ENCODE measurements at regions not wholly inside any gene's neighbourhood (a gene's known extent, or its start where the extent isn't known, plus 50 kb on each side); places are given as distances from the start of the nearest gene placed in this dataset.
A peak's percentile ranks its signal among the peaks of the same experiment; 100 is the strongest.
"Not testable (repeated sequence)": the region's sequence is repeated elsewhere in the genome, so short reads cannot be mapped to it uniquely, and the experiment has no call there.

DNA sequence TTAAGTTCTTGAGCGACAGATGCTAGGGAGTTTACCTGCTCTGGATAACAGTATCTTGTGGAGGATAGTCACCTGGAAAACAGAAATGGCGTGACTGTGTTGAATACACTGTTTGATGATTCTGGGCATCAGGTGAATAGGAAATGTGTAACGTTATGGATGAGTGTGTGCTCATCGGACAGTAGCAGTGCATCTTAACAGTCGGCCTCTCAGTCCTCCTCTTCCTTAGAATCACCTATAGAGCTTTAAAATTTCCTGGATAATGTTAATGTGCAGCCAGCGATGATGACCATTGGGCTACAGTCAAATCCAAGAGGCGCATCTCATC is 217.7 kb downstream of the OR2B2 start:
- no peak overlapping the region for H3K4me3 ChIP-seq (ENCODE audit: low read depth, low read length)
- TF ChIP-seq, protein P1, sequence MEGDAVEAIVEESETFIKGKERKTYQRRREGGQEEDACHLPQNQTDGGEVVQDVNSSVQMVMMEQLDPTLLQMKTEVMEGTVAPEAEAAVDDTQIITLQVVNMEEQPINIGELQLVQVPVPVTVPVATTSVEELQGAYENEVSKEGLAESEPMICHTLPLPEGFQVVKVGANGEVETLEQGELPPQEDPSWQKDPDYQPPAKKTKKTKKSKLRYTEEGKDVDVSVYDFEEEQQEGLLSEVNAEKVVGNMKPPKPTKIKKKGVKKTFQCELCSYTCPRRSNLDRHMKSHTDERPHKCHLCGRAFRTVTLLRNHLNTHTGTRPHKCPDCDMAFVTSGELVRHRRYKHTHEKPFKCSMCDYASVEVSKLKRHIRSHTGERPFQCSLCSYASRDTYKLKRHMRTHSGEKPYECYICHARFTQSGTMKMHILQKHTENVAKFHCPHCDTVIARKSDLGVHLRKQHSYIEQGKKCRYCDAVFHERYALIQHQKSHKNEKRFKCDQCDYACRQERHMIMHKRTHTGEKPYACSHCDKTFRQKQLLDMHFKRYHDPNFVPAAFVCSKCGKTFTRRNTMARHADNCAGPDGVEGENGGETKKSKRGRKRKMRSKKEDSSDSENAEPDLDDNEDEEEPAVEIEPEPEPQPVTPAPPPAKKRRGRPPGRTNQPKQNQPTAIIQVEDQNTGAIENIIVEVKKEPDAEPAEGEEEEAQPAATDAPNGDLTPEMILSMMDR (IDR thresholded peaks at IDR 0.05; ENCODE audit: low read depth, low read length): no peak

DNA sequence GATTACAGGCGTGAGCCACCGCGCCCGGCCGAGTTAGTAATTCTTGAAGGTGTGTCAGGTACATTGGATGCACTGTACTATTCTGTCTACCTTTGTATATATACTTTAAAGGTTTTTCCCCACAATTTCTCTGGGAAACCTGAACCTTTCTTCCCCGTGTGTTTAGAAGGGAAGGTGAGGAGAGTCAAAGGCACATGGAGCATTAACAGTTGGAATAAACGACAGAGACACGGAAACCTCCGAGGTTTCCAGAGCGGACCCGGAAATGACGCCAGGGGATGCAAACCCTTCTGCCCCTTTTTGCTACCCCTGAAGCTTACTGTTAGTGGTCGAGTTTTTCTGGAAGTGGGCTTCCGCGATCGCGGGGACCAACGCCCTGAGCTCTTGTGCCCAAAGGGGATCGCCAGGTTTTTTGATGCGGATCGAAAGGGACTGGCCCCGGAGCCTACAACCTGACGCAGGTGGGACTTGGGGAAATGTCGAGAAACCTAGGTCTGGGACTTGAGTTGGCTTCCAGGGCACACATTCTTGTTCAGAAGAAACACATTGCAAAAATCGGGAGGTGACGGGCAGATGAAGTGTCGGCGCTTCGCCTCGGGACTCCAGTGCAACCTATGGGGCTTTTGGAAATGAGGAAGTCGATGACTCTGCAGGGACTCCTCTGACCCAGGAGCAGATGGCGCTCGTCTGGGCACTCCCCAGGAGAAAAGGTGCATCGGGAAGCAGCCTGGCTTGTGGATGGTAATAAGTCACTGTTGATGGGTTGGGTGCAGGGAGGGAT is 218.2 kb downstream of the OR2B2 start:
- H3K4me3 ChIP-seq (ENCODE audit: low read depth, low read length): no peak overlapping the region
- TF ChIP-seq, protein P1 (IDR thresholded peaks at IDR 0.05; ENCODE audit: low read depth, low read length): no peak

DNA sequence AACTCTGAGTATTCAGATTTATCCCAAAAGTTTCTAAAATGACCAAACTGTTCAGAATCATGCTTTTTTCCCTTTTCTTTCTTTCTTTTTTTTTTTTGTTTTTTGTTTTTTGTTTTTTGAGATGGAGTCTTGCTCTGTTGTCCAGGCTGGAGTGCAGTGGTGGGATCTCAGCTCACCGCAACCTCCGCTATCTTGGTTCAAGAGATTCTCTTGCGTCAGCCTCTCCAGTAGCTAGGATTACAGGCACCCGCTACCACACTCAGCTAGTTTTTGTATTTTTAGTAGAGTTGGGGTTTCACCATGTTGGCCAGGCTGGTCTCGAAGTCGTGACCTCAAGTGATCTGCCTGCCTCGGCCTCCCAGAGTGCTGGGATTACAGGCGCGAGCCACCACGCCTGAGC is 219.2 kb upstream of the ZNF184 start:
- H3K4me3 ChIP-seq (ENCODE audit: low read depth, low read length): not testable (repeated sequence)

DNA sequence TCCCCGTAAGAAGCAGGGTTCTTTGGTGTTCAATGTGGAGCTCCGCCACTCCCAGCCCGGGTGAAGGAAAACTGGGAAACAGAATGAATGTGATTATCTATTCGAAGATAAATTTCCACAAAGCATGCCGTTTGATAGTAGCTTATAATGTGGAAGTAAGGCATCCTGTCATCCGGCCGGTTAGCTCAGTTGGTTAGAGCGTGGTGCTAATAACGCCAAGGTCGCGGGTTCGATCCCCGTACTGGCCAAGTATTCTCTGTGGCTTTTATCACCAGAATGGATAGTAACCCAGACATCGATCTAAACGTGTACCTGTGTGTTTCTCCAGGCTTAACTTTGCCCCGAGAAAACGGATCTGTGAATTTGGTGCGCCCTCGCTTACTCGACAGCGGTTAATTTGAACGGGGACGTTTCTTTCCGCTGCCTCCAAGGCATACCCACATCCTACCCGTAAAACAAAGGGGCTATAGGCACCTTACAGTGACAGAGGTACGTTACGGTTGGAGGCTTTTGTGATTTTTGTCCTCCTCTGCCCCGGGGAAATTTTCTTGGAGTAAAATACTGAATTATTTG is 215.2 kb upstream of the ZNF184 start:
- TF ChIP-seq, protein P1 (IDR thresholded peaks at IDR 0.05; ENCODE audit: low read depth, low read length): no peak
- H3K4me3 ChIP-seq (ENCODE audit: low read depth, low read length): peak overlapping the region; percentile 75

DNA sequence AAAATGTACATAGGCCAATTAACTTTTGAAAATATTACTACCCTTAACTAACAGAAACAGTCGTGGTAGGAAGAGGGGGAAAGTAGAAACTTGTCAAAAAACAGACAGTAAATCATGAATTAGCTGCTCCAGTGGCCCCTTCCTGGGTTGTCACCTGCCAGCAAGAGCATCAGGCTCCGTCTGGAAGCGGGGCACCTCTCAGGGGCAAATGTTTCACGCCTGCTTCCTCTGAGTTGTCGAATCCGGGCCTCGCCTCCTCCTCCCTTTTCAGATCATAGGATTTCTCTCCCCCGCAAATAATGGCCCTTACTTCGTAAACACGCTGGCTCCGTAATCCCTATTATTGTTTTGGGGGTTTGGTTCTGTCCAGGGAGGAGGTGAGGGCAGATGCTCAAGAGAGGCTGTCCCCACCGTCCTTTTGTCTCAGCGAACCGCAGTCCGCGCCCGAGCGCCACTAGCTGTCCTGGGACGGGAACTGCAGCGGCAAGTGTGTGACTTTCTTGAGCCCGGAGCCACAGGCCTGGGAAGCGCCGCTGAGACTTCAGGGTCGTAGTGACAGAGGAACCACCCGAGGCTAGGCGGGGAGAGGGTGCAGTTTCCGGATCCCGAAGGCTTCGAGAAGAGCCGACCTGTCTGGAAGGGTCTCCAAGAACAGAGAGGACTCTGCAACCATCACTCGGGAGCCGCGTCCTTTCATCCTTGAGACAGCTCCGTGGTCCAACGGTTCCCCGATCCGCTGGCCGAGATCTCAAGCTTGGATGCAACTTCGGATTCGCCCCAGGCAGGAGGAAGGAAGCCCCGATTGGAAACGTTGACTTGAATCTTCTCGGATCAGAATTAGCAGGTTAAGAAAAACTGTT is 214.5 kb upstream of the ZNF184 start:
- TF ChIP-seq, protein P1 (IDR thresholded peaks at IDR 0.05; ENCODE audit: low read depth, low read length): peak; percentile 71
- H3K4me3 ChIP-seq (ENCODE audit: low read depth, low read length): peak overlapping the region; percentile 75

DNA sequence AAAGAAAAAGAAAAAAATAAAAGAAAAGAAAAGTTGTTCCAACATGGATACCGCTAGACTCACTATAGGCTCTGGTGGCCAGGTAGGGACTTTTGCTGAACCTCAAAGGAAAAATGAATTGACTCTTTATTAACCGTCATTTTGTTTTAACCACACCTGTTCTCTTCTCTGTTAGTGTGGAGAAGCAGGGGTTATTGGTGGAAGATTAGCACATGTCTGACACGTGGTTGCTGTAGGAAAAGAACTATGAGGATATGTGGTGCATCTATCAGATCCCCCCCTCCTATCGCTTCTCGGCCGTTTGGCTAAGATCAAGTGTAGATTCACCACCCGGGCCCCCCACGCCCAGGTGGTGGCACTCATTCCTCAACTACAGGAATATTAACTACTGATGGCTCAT is 212.4 kb upstream of the ZNF184 start:
- TF ChIP-seq, protein P1 (IDR thresholded peaks at IDR 0.05; ENCODE audit: low read depth, low read length): no peak

DNA sequence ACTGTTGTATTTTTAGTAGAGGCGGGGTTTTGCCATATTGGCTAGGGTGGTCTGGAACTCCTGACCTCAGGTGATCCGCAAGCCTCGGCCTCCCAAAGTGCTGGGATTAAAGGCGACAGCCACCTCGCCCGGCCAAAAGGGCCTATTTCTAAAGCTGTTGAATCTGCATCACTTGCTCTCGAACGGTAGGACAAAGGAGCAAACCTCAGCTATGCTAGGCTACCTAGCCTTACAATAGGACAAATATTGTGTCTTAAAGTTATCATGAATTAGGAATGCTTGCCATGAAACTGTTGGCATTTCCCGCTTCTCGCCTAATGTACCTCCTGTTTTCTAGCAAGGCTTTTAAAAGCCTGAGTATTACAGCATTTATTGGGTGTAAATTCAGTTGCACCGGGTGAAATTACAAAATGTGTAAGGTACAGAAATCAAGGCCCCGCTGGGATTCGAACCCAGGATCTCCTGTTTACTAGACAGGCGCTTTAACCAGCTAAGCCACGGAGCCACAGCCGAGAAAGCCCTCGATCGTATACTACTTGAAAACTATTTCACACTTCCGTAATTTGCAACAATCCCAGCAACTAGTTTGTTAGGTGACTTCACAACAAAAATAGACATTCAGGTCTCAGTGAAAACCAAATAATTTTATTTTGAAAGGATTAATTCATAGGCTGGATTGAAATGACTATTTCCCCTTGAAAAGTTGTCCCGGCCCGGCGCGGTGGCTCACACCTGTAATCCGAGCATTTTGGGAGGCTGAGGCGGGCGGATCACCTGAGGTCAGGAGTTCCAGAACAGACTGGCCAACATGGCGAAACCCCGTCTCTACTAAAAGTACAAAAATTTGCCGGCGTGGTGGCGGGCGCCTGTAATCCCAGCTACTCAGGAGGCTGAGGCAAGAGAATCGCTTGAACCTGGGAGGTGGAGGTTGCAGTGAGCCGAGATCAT is 211.6 kb upstream of the ZNF184 start:
- TF ChIP-seq, protein P1 (IDR thresholded peaks at IDR 0.05; ENCODE audit: low read depth, low read length): no peak
- no peak overlapping the region for H3K4me3 ChIP-seq (ENCODE audit: low read depth, low read length)

More for the DNA sequence above, 212.4 kb upstream of the ZNF184 start:
- H3K4me3 ChIP-seq (ENCODE audit: low read depth, low read length): no peak overlapping the region
